ENCODE measurements at regions not wholly inside any gene's neighbourhood (a gene's known extent, or its start where the extent isn't known, plus 50 kb on each side); places are given as distances from the start of the nearest gene placed in this dataset.

GRCh38 chr4:11042760-11043159, 358.2 kb upstream of the CLNK start:
- TF ChIP-seq CTCF (IDR thresholded peaks at IDR 0.05; ENCODE audit: insufficient read depth, low read length) = no peak
- no peak for TF ChIP-seq GABPA (IDR thresholded peaks at IDR 0.05; ENCODE audit: low read depth)
- no peak for TF ChIP-seq SPI1 (IDR thresholded peaks at IDR 0.05; ENCODE audit: borderline replicate concordance, low read depth)

DNA sequence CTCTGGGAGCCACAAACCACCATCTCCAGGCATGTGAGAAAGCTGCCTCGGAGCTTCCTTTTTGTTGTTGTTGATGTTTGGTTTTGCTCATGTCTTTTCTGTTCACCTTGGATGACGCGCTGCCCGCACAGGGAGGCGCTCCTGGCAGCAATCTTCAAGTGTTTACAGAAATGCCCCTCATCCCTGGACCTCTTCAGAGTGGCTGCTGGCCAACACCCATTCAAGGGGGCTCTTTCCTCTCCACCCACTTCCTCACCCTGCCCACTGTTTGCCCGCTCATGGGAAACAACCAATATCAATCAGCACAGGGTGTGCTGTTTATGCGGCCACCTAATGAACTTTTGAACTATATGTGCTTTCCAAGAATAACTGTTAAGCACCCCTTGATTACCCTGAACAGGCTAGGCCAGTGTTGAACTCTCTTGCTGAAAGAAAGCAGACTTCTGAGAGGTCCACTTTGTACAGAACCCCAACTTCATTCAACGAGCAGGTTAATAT, 355.1 kb upstream of the CLNK start:
- Histone ChIP-seq H3K27ac (replicated peaks) (no peak overlapping the region), H3K4me3 (replicated peaks; ENCODE audit: insufficient read depth, low read length) (no peak overlapping the region), H3K27me3 (ENCODE audit: insufficient read depth, poor library complexity, severe bottlenecking) (no peaks in the 10 kb centered on the region)
- TF ChIP-seq CTCF (IDR thresholded peaks at IDR 0.05; ENCODE audit: insufficient read depth, low read length) (no peak), POLR2AphosphoS5 (IDR thresholded peaks at IDR 0.05; ENCODE audit: low read depth) (no peak), SPI1 (IDR thresholded peaks at IDR 0.05; ENCODE audit: borderline replicate concordance, low read depth) (no peak), REST (IDR thresholded peaks at IDR 0.05; ENCODE audit: insufficient replicate concordance, low read depth) (no peak), GABPA (IDR thresholded peaks at IDR 0.05; ENCODE audit: low read depth) (no peak)
- DNase-seq (ENCODE audit: low read depth in 1 of 2, low spot score in 1 of 2) = no peak

More at GRCh38 chr4:11042760-11043159, 358.2 kb upstream of the CLNK start:
- H3K4me3 ChIP-seq (replicated peaks; ENCODE audit: insufficient read depth, low read length) = no peak overlapping the region
- H3K27ac ChIP-seq (replicated peaks) = no peak overlapping the region
- DNase-seq (ENCODE audit: low read depth in 1 of 2, low spot score in 1 of 2) = no peak
- no peaks in the 10 kb centered on the region for H3K27me3 ChIP-seq (ENCODE audit: insufficient read depth, poor library complexity, severe bottlenecking)

DNA sequence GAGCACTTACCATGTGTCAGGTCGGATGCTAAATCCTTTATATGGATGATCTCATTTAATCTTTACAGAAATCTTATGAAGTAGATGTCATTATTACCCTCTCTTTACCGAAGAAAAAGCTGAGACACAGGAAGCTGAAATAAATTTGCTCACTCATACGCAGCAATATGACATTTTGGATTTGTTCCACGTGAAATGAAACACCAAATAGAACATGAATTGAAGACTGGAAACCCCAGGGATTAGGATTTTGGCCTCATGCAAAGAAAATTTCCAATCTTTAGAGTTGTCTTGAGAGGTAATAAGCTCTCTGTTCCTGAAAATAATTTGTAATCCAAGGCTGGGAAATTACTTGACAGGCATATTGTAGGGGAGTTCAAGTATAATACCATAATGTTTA, 354.4 kb upstream of the CLNK start:
- no peaks in the 10 kb centered on the region for H3K27me3 ChIP-seq (ENCODE audit: insufficient read depth, poor library complexity, severe bottlenecking)
- H3K27ac ChIP-seq (replicated peaks) = no peak overlapping the region
- H3K4me3 ChIP-seq (replicated peaks; ENCODE audit: insufficient read depth, low read length) = no peak overlapping the region
- DNase-seq (ENCODE audit: low read depth in 1 of 2, low spot score in 1 of 2) = no peak
- TF ChIP-seq REST (IDR thresholded peaks at IDR 0.05; ENCODE audit: insufficient replicate concordance, low read depth) = no peak

GRCh38 chr4:11037637-11038036, 353.1 kb upstream of the CLNK start:
- H3K27ac ChIP-seq (replicated peaks) = no peak overlapping the region
- TF ChIP-seq SPI1 (IDR thresholded peaks at IDR 0.05; ENCODE audit: borderline replicate concordance, low read depth) (no peak), CTCF (IDR thresholded peaks at IDR 0.05; ENCODE audit: insufficient read depth, low read length) (no peak), GABPA (IDR thresholded peaks at IDR 0.05; ENCODE audit: low read depth) (no peak), REST (IDR thresholded peaks at IDR 0.05; ENCODE audit: insufficient replicate concordance, low read depth) (no peak), POLR2AphosphoS5 (IDR thresholded peaks at IDR 0.05; ENCODE audit: low read depth) (no peak)
- H3K27me3 ChIP-seq (ENCODE audit: insufficient read depth, poor library complexity, severe bottlenecking) = no peaks in the 10 kb centered on the region
- no peak overlapping the region for H3K4me3 ChIP-seq (replicated peaks; ENCODE audit: insufficient read depth, low read length)
- no peak for DNase-seq (ENCODE audit: low read depth in 1 of 2, low spot score in 1 of 2)
